ENCODE measurements at regions not wholly inside any gene's neighbourhood (a gene's known extent, or its start where the extent isn't known, plus 50 kb on each side); places are given as distances from the start of the nearest gene placed in this dataset.

DNA sequence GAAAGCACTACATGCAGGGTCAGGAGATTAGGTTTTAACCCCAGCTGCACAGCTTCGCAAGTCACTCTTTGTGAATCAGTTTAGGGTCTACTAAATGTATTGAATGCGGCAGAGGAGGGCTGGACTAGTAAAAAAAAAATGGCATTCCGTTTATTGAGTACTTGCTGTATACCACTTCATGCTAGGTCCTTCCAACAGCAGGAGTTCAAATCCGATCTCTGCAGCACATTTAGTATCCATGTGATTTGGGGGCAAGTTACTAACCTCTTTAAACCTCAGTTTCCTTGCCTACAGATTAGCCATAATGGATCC, 204.4 kb downstream of the SNCAIP start:
- DNase-seq (no peak), ATAC-seq (ENCODE audit: low read depth) (no peak)
- Histone ChIP-seq H3K9me1 (ENCODE audit: insufficient read depth, low read length) (no peaks in the 10 kb centered on the region), H4K5ac (ENCODE audit: low read depth, low read length) (no peak overlapping the region), H3K9me3 (ENCODE audit: control insufficient read depth, insufficient read depth, low read length) (no peaks in the 10 kb centered on the region), H4K20me1 (ENCODE audit: insufficient read depth, low read length) (no peaks in the 10 kb centered on the region), H2AK5ac (ENCODE audit: low read depth, low read length) (no peak overlapping the region), H3K4me3 (ENCODE audit: insufficient read depth, low read depth, low read length) (no peak overlapping the region), H3K18ac (ENCODE audit: low read depth, low read length) (no peak overlapping the region), H3K4me2 (ENCODE audit: low read depth, low read length) (no peak overlapping the region), H3K27ac (ENCODE audit: insufficient read depth, low read length) (no peak overlapping the region), H2AK9ac (replicated peaks; ENCODE audit: low read depth, low read length, poor library complexity) (no peak overlapping the region), H3K56ac (ENCODE audit: extremely low read depth, insufficient read depth, low read length) (no peak overlapping the region), H2BK5ac (ENCODE audit: low read depth, low read length, poor library complexity, severe bottlenecking) (no peak overlapping the region), H3K23ac (ENCODE audit: low read depth, low read length) (no peak overlapping the region), H2AFZ (replicated peaks; ENCODE audit: low read length, poor library complexity) (no peak overlapping the region), H4K8ac (ENCODE audit: low read depth in 2 of 2, low read length in 2 of 2) (no peak overlapping the region), H3K9ac (ENCODE audit: low read depth, low read length) (no peak overlapping the region), H3K14ac (replicated peaks; ENCODE audit: low read depth, low read length) (no peak overlapping the region), H3K36me3 (ENCODE audit: control insufficient read depth, insufficient read depth, low read length) (no peaks in the 10 kb centered on the region), H3K27me3 (ENCODE audit: control insufficient read depth, insufficient read depth, low read length) (peaks cover 12% of the 10 kb centered on the region), H4K91ac (ENCODE audit: insufficient read depth, low read depth, low read length) (no peak overlapping the region), H3K4ac (ENCODE audit: low read depth, low read length) (no peak overlapping the region), H2BK15ac (ENCODE audit: low read depth, low read length) (no peak overlapping the region), H2BK20ac (ENCODE audit: low read depth, low read length) (no peak overlapping the region), H3K4me1 (ENCODE audit: control insufficient read depth, insufficient read depth, low read length) (no peaks in the 10 kb centered on the region), H2BK120ac (ENCODE audit: low read depth, low read length) (no peak overlapping the region), H3K79me1 (ENCODE audit: low read depth in 1 of 2, low read length in 2 of 2) (no peaks in the 10 kb centered on the region)
- WGBS, 2 experiments (ENCODE audit: extremely low coverage in 2 of 2, insufficient read length in 1 of 2), result 60% methylated on average over 1 of the region's 4 CpGs; no CpG with 5 or more reads in 1 of the 2 experiments
- CTCF ChIA-PET, result interaction anchor here (0.6 to 1.3 kb wide), 8 partner anchors 9 to 1005 kb away, joined by 3 to 5 read pairs (median 3); no protein-coding TSS in a partner anchor
- BruUV-seq (replicated peaks), result no TSS peak
- POLR2A ChIA-PET (ENCODE audit: unreplicated experiment), result no interaction called here
- intact Hi-C loops (cut with micrococcal nuclease), result loop anchor here (1.0 to 10.0 kb wide), 7 partner anchors 328 to 1096 kb away; partner anchors contain the start of genes CEP120, PRDM6 and SNX24
- in situ Hi-C loops (cut with MboI; ENCODE audit: low sequenced_read_pairs), result loop anchor here (25.0 kb wide), 2 partner anchors 646 to 1096 kb away; no protein-coding TSS in a partner anchor
- TF ChIP-seq NFE2L2 (IDR thresholded peaks at IDR 0.05; ENCODE audit: low read depth, low read length) (no peak), MAZ (IDR thresholded peaks at IDR 0.05; ENCODE audit: borderline replicate concordance, low read depth, low read length) (no peak), BHLHE40 (IDR thresholded peaks at IDR 0.05; ENCODE audit: low read depth, low read length) (no peak), FOS (IDR thresholded peaks at IDR 0.05; ENCODE audit: low read depth, low read length) (no peak), POLR2A (IDR thresholded peaks at IDR 0.05; ENCODE audit: low read depth, low read length) (no peak), RAD21 (IDR thresholded peaks at IDR 0.05; ENCODE audit: low read length) (no peak), RCOR1 (IDR thresholded peaks at IDR 0.05; ENCODE audit: insufficient replicate concordance, low read length) (no peak), MXI1 (IDR thresholded peaks at IDR 0.05; ENCODE audit: borderline replicate concordance, low read depth, low read length) (no peak), MAFK (IDR thresholded peaks at IDR 0.05; ENCODE audit: low read depth, low read length) (no peak), CHD1 (IDR thresholded peaks at IDR 0.05; ENCODE audit: low read depth, low read length) (no peak), CEBPB (IDR thresholded peaks at IDR 0.05; ENCODE audit: low read depth, low read length) (no peak), RFX5 (IDR thresholded peaks at IDR 0.05; ENCODE audit: low read depth, low read length) (no peak), SMC3 (IDR thresholded peaks at IDR 0.05; ENCODE audit: low read depth, low read length) (no peak)
- TF ChIP-seq, protein P1, sequence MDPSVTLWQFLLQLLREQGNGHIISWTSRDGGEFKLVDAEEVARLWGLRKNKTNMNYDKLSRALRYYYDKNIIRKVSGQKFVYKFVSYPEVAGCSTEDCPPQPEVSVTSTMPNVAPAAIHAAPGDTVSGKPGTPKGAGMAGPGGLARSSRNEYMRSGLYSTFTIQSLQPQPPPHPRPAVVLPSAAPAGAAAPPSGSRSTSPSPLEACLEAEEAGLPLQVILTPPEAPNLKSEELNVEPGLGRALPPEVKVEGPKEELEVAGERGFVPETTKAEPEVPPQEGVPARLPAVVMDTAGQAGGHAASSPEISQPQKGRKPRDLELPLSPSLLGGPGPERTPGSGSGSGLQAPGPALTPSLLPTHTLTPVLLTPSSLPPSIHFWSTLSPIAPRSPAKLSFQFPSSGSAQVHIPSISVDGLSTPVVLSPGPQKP (IDR thresholded peaks at IDR 0.05; ENCODE audit: borderline replicate concordance, low read depth, low read length), result no peak
- TF ChIP-seq, protein P2, sequence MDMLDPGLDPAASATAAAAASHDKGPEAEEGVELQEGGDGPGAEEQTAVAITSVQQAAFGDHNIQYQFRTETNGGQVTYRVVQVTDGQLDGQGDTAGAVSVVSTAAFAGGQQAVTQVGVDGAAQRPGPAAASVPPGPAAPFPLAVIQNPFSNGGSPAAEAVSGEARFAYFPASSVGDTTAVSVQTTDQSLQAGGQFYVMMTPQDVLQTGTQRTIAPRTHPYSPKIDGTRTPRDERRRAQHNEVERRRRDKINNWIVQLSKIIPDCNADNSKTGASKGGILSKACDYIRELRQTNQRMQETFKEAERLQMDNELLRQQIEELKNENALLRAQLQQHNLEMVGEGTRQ (IDR thresholded peaks at IDR 0.05; ENCODE audit: low read depth, low read length), result no peak
- TF ChIP-seq, protein P3, sequence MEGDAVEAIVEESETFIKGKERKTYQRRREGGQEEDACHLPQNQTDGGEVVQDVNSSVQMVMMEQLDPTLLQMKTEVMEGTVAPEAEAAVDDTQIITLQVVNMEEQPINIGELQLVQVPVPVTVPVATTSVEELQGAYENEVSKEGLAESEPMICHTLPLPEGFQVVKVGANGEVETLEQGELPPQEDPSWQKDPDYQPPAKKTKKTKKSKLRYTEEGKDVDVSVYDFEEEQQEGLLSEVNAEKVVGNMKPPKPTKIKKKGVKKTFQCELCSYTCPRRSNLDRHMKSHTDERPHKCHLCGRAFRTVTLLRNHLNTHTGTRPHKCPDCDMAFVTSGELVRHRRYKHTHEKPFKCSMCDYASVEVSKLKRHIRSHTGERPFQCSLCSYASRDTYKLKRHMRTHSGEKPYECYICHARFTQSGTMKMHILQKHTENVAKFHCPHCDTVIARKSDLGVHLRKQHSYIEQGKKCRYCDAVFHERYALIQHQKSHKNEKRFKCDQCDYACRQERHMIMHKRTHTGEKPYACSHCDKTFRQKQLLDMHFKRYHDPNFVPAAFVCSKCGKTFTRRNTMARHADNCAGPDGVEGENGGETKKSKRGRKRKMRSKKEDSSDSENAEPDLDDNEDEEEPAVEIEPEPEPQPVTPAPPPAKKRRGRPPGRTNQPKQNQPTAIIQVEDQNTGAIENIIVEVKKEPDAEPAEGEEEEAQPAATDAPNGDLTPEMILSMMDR (conservative IDR thresholded peaks at IDR 0.05; ENCODE audit: low read depth, low read length), result no peak
- dilution Hi-C loops (cut with HindIII; ENCODE audit: low sequenced_read_pairs, unreplicated experiment), result no loop called here

Data from IMR-90 (cell line).